ENCODE measurements at regions not wholly inside any gene's neighbourhood (a gene's known extent, or its start where the extent isn't known, plus 50 kb on each side); places are given as distances from the start of the nearest gene placed in this dataset.

DNA sequence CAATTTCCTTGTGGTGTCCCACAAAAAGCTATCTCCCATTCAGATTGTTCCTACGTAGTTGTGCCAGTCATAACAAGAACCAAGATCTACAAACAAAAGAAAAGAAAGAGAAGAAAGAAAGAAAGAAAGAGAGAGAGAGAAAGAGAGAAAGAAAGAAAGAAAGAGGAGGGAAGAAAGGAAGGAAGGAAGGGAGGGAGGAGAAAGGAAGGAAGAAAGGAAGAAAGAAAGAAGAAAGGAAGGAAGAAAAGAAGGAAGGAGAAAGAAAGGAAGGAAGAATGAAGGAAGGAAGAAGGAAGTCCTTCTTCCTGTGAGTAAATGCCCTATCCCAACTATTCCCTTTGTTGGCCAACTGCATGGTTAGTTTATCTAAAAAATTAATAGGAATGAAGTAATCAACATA, 366.0 kb downstream of the DHRSX start:
- Mint-ChIP-seq H3K36me3 (no peaks in the 10 kb centered on the region), H3K4me3 (no peak overlapping the region), H3K4me1 (no peaks in the 10 kb centered on the region), H3K9me3 (peaks cover 0 to 9% (median 5%) of the 10 kb centered on the region in 7 donors), H3K27ac (no peak overlapping the region), H3K27me3 (ENCODE audit: low read depth in 3 of 3) (peaks cover 0 to 2% (median 1%) of the 10 kb centered on the region in 3 donors)
- TF ChIP-seq, protein P1, sequence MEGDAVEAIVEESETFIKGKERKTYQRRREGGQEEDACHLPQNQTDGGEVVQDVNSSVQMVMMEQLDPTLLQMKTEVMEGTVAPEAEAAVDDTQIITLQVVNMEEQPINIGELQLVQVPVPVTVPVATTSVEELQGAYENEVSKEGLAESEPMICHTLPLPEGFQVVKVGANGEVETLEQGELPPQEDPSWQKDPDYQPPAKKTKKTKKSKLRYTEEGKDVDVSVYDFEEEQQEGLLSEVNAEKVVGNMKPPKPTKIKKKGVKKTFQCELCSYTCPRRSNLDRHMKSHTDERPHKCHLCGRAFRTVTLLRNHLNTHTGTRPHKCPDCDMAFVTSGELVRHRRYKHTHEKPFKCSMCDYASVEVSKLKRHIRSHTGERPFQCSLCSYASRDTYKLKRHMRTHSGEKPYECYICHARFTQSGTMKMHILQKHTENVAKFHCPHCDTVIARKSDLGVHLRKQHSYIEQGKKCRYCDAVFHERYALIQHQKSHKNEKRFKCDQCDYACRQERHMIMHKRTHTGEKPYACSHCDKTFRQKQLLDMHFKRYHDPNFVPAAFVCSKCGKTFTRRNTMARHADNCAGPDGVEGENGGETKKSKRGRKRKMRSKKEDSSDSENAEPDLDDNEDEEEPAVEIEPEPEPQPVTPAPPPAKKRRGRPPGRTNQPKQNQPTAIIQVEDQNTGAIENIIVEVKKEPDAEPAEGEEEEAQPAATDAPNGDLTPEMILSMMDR (IDR thresholded peaks at IDR 0.05), result no peak
- H3K27ac ChIP-seq (ENCODE audit: low read depth in 1 of 2, low read length in 2 of 2), result no peak overlapping the region
- DNase-seq, result no peak
- H4K20me1 ChIP-seq (ENCODE audit: insufficient read depth, low read length), result no peaks in the 10 kb centered on the region
- H2AFZ ChIP-seq (ENCODE audit: insufficient read depth, low read depth, low read length, poor library complexity, severe bottlenecking), result no peak overlapping the region
- no peaks in the 10 kb centered on the region for H3K9me3 ChIP-seq (replicated peaks in 1 of 2; ENCODE audit: control insufficient read depth in 1 of 2, insufficient read depth in 1 of 2, low read length in 2 of 2)
- no peaks in the 10 kb centered on the region for H3K27me3 ChIP-seq (ENCODE audit: control insufficient read depth in 2 of 2, insufficient read depth in 2 of 2, low read length in 2 of 2)
- no peaks in the 10 kb centered on the region for H3K4me1 ChIP-seq (ENCODE audit: control insufficient read depth in 1 of 2, insufficient read depth in 2 of 2, low read length in 2 of 2)
- intact Hi-C loops (cut with micrococcal nuclease), result no loop called here
- no peaks in the 10 kb centered on the region for H3K79me2 ChIP-seq (ENCODE audit: insufficient read depth, low read length)
- H3K4me3 ChIP-seq (replicated peaks in 1 of 3; ENCODE audit: low read depth in 2 of 3, low read length in 3 of 3), result no peak overlapping the region
- H3K4me2 ChIP-seq (replicated peaks; ENCODE audit: extremely low read depth, low read length, poor library complexity, severe bottlenecking), result no peak overlapping the region
- no CpG with 5 or more reads among the region's 1 CpG for WGBS (ENCODE audit: insufficient coverage)
- no peak overlapping the region for H3K9ac ChIP-seq (ENCODE audit: insufficient read depth, low read length, poor library complexity, severe bottlenecking)
- H3K36me3 ChIP-seq (replicated peaks in 1 of 2; ENCODE audit: control insufficient read depth in 1 of 2, insufficient read depth in 2 of 2, low read length in 2 of 2), result no peaks in the 10 kb centered on the region
